Effector memory CD4-positive, alpha-beta T cell (primary cell): ENCODE measurements at regions not wholly inside any gene's neighbourhood (a gene's known extent, or its start where the extent isn't known, plus 50 kb on each side); places are given as distances from the start of the nearest gene placed in this dataset.
A peak's percentile ranks its signal among the peaks of the same experiment; 100 is the strongest.
"Not testable (repeated sequence)": the region's sequence is repeated elsewhere in the genome, so short reads cannot be mapped to it uniquely, and the experiment has no call there.

Experiments used
- DNase-seq, 3 donors: peaks; one replicate each; pipeline ENCODE4 v3.0.0-alpha.2; 2020
- H3K27ac ChIP-seq: 2 replicates; pipeline ENCODE4 v1.7.0; 2013; ENCODE audit warnings: mild to moderate bottlenecking, low read length, moderate library complexity; ENCODE audit not compliant: insufficient read depth, poor library complexity, severe bottlenecking
- H3K27me3 ChIP-seq: replicated peaks from 2 replicates; pipeline ENCODE4 v1.7.0; 2013; ENCODE audit warnings: mild to moderate bottlenecking, low read length; ENCODE audit not compliant: insufficient read depth, control insufficient read depth, poor library complexity, severe bottlenecking
- H3K36me3 ChIP-seq: 2 replicates; pipeline ENCODE4 v1.7.0; 2013; ENCODE audit warnings: mild to moderate bottlenecking, low read length, moderate library complexity; ENCODE audit not compliant: control insufficient read depth, insufficient read depth
- H3K4me1 ChIP-seq: 2 replicates; pipeline ENCODE4 v1.7.0; 2013; ENCODE audit warnings: low read length, mild to moderate bottlenecking; ENCODE audit not compliant: control insufficient read depth, insufficient read depth, poor library complexity, severe bottlenecking
- H3K4me3 ChIP-seq: 2 replicates; pipeline ENCODE4 v1.7.0; 2013; ENCODE audit warnings: low read length, low read depth, mild to moderate bottlenecking; ENCODE audit not compliant: insufficient read depth, poor library complexity, severe bottlenecking
- H3K9me3 ChIP-seq: 2 replicates; pipeline ENCODE4 v1.7.0; 2013; ENCODE audit warnings: mild to moderate bottlenecking, low read length, moderate library complexity; ENCODE audit not compliant: control insufficient read depth

GRCh38 chr6:164048840-164049516 lies 634.5 kb downstream of the QKI start:
- Histone ChIP-seq H3K27me3 (no peaks in the 10 kb centered on the region), H3K9me3 (no peaks in the 10 kb centered on the region), H3K36me3 (no peaks in the 10 kb centered on the region), H3K27ac (no peak overlapping the region), H3K4me1 (no peaks in the 10 kb centered on the region), H3K4me3 (no peak overlapping the region)
- no peak for DNase-seq

- Histone ChIP-seq H3K36me3 (no peaks in the 10 kb centered on the region), H3K4me3 (no peak overlapping the region), H3K9me3 (no peaks in the 10 kb centered on the region), H3K27ac (no peak overlapping the region), H3K4me1 (no peaks in the 10 kb centered on the region), H3K27me3 (no peaks in the 10 kb centered on the region)
- DNase-seq: no peak
Measured at GRCh38 chr6:164045082-164045481, 630.6 kb downstream of the QKI start.

- not testable (repeated sequence) for DNase-seq
Measured at GRCh38 chr6:164043656-164044055, 629.1 kb downstream of the QKI start.

DNA sequence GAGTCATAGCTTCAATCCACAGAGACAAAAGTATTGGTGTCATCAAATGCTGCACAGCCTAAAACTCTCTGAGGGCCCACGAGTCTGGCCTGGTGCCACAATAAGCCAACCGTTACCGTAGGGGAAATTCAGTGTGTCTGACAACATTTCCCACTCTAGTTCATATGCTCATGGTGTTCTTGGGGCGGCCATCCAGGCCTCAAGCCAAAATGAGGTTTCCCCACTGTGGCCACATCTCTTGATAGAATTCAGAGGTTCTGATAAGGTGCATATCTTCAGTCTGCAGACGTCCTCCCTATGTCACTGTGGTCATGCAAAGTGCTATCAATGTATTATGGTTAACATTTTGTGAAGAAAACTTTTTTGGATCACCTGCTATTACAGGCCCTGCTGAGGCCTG lies 627.7 kb downstream of the QKI start:
- no peaks in the 10 kb centered on the region for H3K4me1 ChIP-seq
- DNase-seq: no peak
- no peak overlapping the region for H3K4me3 ChIP-seq
- H3K9me3 ChIP-seq: no peaks in the 10 kb centered on the region
- H3K27me3 ChIP-seq: no peaks in the 10 kb centered on the region
- no peaks in the 10 kb centered on the region for H3K36me3 ChIP-seq
- H3K27ac ChIP-seq: no peak overlapping the region

More at GRCh38 chr6:164043656-164044055, 629.1 kb downstream of the QKI start:
- not testable (repeated sequence) for H3K9me3 ChIP-seq, H3K27ac ChIP-seq, H3K36me3 ChIP-seq, H3K4me3 ChIP-seq, H3K27me3 ChIP-seq, H3K4me1 ChIP-seq

DNA sequence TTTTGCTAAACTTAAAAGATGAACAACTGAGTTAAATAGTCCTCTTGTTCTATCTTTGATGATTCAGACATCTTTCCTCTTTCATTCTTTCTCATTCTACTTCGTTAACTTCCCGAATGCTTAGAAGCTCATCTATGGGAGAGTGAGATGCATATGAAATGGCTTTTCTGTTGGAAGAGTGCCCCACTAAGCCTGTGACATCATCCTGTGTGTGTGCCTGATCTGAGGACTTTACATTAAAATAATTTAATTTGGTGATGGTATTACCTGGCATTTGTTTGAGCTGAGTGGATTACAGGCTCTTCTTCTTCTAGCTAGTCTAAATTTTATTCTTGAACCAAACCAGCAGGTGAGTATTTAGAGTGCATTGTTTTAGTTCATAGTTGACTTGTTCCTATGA lies 626.5 kb downstream of the QKI start:
- Histone ChIP-seq H3K36me3 (no peaks in the 10 kb centered on the region), H3K27ac (no peak overlapping the region), H3K9me3 (no peaks in the 10 kb centered on the region), H3K4me3 (no peak overlapping the region), H3K4me1 (no peaks in the 10 kb centered on the region), H3K27me3 (no peaks in the 10 kb centered on the region)
- DNase-seq: no peak

- DNase-seq: peak in 1 of 3 donors; percentile 28
- Histone ChIP-seq H3K4me3 (no peak overlapping the region), H3K27me3 (no peaks in the 10 kb centered on the region), H3K4me1 (no peaks in the 10 kb centered on the region), H3K27ac (no peak overlapping the region), H3K9me3 (no peaks in the 10 kb centered on the region), H3K36me3 (no peaks in the 10 kb centered on the region)
Measured at GRCh38 chr6:164039954-164040375, 625.4 kb downstream of the QKI start.

GRCh38 chr6:164037171-164037870 lies 622.8 kb downstream of the QKI start:
- no peak for DNase-seq
- no peaks in the 10 kb centered on the region for H3K27me3 ChIP-seq
- H3K27ac ChIP-seq: no peak overlapping the region
- no peaks in the 10 kb centered on the region for H3K4me1 ChIP-seq
- no peak overlapping the region for H3K4me3 ChIP-seq
- no peaks in the 10 kb centered on the region for H3K36me3 ChIP-seq
- no peaks in the 10 kb centered on the region for H3K9me3 ChIP-seq

DNA sequence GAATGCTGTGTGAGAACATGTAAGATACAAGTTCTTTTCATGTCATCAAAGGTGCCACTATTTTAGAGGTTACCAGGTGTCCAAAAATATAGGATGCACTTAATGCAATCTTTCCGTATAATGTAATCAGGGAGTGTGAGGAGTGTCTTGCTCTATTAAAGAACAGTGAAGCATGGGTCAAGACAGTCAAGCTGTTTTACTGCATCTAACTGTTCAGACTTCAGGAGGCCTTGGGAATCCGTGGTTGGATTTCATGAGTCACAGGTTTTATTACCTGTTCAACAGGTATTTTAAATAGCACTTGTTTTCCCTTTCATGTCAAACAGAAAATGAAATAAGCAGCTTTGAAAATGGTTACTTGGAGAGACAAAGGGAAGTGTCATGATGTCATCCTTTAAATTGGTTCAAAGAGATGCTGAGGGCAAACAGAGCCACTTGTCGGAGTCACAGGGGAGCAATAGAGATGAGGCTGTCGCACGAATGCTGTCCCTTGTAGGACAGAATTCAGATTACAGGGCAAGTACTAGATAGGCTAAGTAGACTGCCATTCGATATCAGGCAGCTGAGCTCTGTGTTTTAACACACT lies 621.5 kb downstream of the QKI start:
- H3K36me3 ChIP-seq: no peaks in the 10 kb centered on the region
- no peak overlapping the region for H3K4me3 ChIP-seq
- no peak for DNase-seq
- no peaks in the 10 kb centered on the region for H3K9me3 ChIP-seq
- no peak overlapping the region for H3K27ac ChIP-seq
- no peaks in the 10 kb centered on the region for H3K27me3 ChIP-seq
- no peaks in the 10 kb centered on the region for H3K4me1 ChIP-seq

- Histone ChIP-seq H3K4me3 (no peak overlapping the region), H3K4me1 (no peaks in the 10 kb centered on the region), H3K27ac (no peak overlapping the region), H3K9me3 (no peaks in the 10 kb centered on the region), H3K27me3 (no peaks in the 10 kb centered on the region), H3K36me3 (no peaks in the 10 kb centered on the region)
- no peak for DNase-seq
Measured at GRCh38 chr6:164034602-164035140, 620.2 kb downstream of the QKI start.

DNA sequence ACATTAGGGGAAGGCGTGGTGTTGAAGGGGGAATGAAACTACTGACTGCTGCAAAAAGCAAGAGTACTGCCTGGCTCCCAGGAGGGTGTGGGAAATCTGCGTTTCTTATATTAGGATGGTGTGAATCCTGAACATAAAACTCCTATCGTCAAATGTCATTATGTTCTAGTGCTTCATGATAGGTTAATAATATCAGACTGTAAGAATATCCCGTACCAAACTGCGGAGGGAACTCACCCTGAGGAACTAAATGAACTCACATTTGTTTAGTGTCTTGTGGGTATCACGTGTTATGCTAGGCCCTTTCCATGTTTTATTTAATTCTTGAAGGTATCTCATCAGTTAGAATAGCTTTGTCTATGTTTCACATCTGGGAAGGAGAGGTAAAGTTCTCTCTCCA lies 610.7 kb downstream of the QKI start:
- H3K4me3 ChIP-seq: no peak overlapping the region
- no peaks in the 10 kb centered on the region for H3K27me3 ChIP-seq
- H3K27ac ChIP-seq: no peak overlapping the region
- H3K4me1 ChIP-seq: no peaks in the 10 kb centered on the region
- no peaks in the 10 kb centered on the region for H3K36me3 ChIP-seq
- no peaks in the 10 kb centered on the region for H3K9me3 ChIP-seq
- no peak for DNase-seq
